Common myeloid progenitor, CD34-positive (primary cell): ENCODE measurements at regions not wholly inside any gene's neighbourhood (a gene's known extent, or its start where the extent isn't known, plus 50 kb on each side); places are given as distances from the start of the nearest gene placed in this dataset.

Experiments used
- CTCF ChIA-PET: fragments of 350-600 bp; sonication (Branson Sonifier 250); formaldehyde crosslinking; loops from one replicate; lab custom pipeline; 2021; ENCODE audit warnings: antibody characterized with exemption; lab: Charles Lee
- POLR2A ChIA-PET: fragments of 350-600 bp; sonication (Branson Sonifier 250); formaldehyde crosslinking; loops from one replicate; lab custom pipeline; 2021; ENCODE audit warnings: antibody characterized with exemption; lab: Charles Lee
- DNase-seq, 3 donors: peaks; one replicate each; pipeline versions ENCODE4 v3.0.0 to v3.0.0-alpha.2; 2013
- H3K27ac ChIP-seq, 2 experiments: 1 replicate in 1 of 2; 2 replicates in 1 of 2; pipeline ENCODE4 v1.7.0; 2013; ENCODE audit warnings: inconsistent platforms in 2 of 2, low read length in 2 of 2, mild to moderate bottlenecking in 2 of 2, low read depth in 1 of 2, moderate library complexity in 1 of 2; ENCODE audit not compliant: severe bottlenecking in 2 of 2, insufficient read depth in 1 of 2, poor library complexity in 1 of 2
- H3K27me3 ChIP-seq, 5 experiments: replicated peaks in 2 of 5; 1 replicate in 3 of 5; 2 replicates in 2 of 5; pipeline versions ENCODE4 v1.6.1 to v1.7.0; 2013; ENCODE audit warnings: low read length in 4 of 5, mild to moderate bottlenecking in 2 of 5, moderate library complexity in 2 of 5, inconsistent platforms in 1 of 5; ENCODE audit not compliant: insufficient read depth in 5 of 5, control insufficient read depth in 4 of 5
- H3K36me3 ChIP-seq, 4 experiments: 1 replicate in 2 of 4; 2 replicates in 2 of 4; pipeline versions ENCODE4 v1.6.1 to v1.7.0; 2013; ENCODE audit warnings: low read length in 3 of 4, control low read depth in 1 of 4, mild to moderate bottlenecking in 1 of 4; ENCODE audit not compliant: control insufficient read depth in 4 of 4, insufficient read depth in 4 of 4
- H3K4me1 ChIP-seq, 4 experiments: 1 replicate in 3 of 4; 2 replicates in 1 of 4; pipeline versions ENCODE4 v1.6.1 to v1.7.1; 2013; ENCODE audit warnings: low read length in 3 of 4, mild to moderate bottlenecking in 3 of 4, control low read depth in 1 of 4, inconsistent platforms in 1 of 4, moderate library complexity in 1 of 4; ENCODE audit not compliant: control insufficient read depth in 4 of 4, insufficient read depth in 4 of 4; ENCODE audit errors: control extremely low read depth in 1 of 4
- H3K4me3 ChIP-seq, 7 experiments: 1 replicate in 4 of 7; 2 replicates in 3 of 7; pipeline versions ENCODE4 v1.5.1 to v1.7.0; 2013; ENCODE audit warnings: mild to moderate bottlenecking in 7 of 7, low read length in 6 of 7, moderate library complexity in 6 of 7, inconsistent platforms in 2 of 7, low read depth in 2 of 7, control low read depth in 1 of 7; ENCODE audit not compliant: insufficient read depth in 4 of 7, control insufficient read depth in 1 of 7; ENCODE audit errors: extremely low read depth in 1 of 7
- H3K9me3 ChIP-seq, 5 experiments: 1 replicate in 4 of 5; 2 replicates in 1 of 5; pipeline versions ENCODE4 v1.6.1 to v1.7.1; 2013; ENCODE audit warnings: low read length in 4 of 5, mild to moderate bottlenecking in 2 of 5, inconsistent platforms in 1 of 5, low read depth in 1 of 5, moderate library complexity in 1 of 5; ENCODE audit not compliant: control insufficient read depth in 4 of 5, insufficient read depth in 2 of 5; ENCODE audit errors: control extremely low read depth in 1 of 5
- WGBS: methylation state at CpG from one replicate; pipeline ENCODE4 v1.1.5; 2013; ENCODE audit not compliant: insufficient coverage; 5-methylcytosine and 5-hydroxymethylcytosine counted together

GRCh38 chr10:4434105-4434504 is 391.9 kb upstream of the AKR1E2 start:
- no peaks in the 10 kb centered on the region for H3K9me3 ChIP-seq
- H3K27ac ChIP-seq, result no peak overlapping the region
- H3K4me1 ChIP-seq, result peaks cover 0 to 2% (median 0%) of the 10 kb centered on the region in 4 experiments
- no peaks in the 10 kb centered on the region for H3K27me3 ChIP-seq
- ChIA-PET POLR2A (no interaction called here), CTCF (interaction anchor here (0.6 kb wide), 1 partner anchor 560 kb away, joined by 3 read pairs; no protein-coding TSS in a partner anchor)
- H3K36me3 ChIP-seq, result no peaks in the 10 kb centered on the region
- H3K4me3 ChIP-seq, result no peak overlapping the region
- DNase-seq, result no peak
- 97% methylated on average over 3 of the region's 3 CpGs for WGBS

DNA sequence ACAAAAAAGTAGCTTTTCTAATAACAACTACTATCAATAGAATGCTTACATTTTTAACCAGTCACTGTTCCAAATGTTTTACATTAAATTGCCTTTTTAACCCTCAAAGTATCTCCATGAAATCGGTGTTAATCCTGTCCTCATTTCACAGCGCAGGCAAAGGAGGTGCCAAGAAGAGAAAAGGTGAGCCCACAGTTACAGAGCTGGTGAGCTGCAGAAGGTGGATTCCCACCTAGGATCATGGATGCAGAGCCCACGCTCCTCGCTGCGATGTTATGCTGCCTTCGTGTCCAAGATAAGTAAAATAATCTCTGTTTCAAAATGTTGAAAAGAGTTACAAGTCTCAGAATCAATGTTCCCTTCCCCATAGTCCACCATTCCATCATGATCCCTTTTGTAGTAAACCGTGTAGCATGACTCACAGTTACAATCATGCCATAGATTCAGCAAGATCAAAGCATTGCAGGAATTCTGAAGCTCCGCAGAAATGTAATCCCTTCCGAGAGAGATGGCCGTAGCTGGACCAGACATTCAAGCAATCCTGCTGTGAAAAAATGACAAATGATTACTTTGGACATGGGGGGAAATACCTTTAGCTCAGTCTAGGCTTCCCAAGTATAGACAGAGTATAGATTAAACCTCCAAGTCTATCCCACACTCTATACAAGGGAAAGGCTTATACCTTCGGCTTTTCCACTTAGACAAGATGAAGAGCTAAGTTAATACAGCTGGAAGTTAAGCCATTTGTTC is 394.7 kb upstream of the AKR1E2 start:
- 97% methylated on average over 9 of the region's 11 CpGs for WGBS
- Histone ChIP-seq H3K4me3 (no peak overlapping the region), H3K4me1 (no peaks in the 10 kb centered on the region), H3K9me3 (peaks cover 0 to 2% (median 0%) of the 10 kb centered on the region in 5 experiments), H3K36me3 (no peaks in the 10 kb centered on the region), H3K27me3 (no peaks in the 10 kb centered on the region), H3K27ac (no peak overlapping the region)
- ChIA-PET CTCF (no interaction called here), POLR2A (no interaction called here)
- DNase-seq, result no peak

- ChIA-PET CTCF (no interaction called here), POLR2A (no interaction called here)
- peaks cover 0 to 4% (median 2%) of the 10 kb centered on the region in 5 experiments for H3K9me3 ChIP-seq
- H3K27me3 ChIP-seq, result no peaks in the 10 kb centered on the region
- no peak overlapping the region for H3K4me3 ChIP-seq
- no peak for DNase-seq
- H3K36me3 ChIP-seq, result no peaks in the 10 kb centered on the region
- peaks cover 0 to 2% (median 0%) of the 10 kb centered on the region in 4 experiments for H3K4me1 ChIP-seq
- WGBS, result 100% methylated on average over 3 of the region's 9 CpGs
- no peak overlapping the region for H3K27ac ChIP-seq
Measured at GRCh38 chr10:4429571-4429970, 396.4 kb upstream of the AKR1E2 start.

- Histone ChIP-seq H3K27ac (no peak overlapping the region), H3K4me1 (peaks cover 0 to 2% (median 0%) of the 10 kb centered on the region in 4 experiments), H3K27me3 (no peaks in the 10 kb centered on the region), H3K36me3 (no peaks in the 10 kb centered on the region), H3K4me3 (no peak overlapping the region), H3K9me3 (peaks cover 0 to 4% (median 2%) of the 10 kb centered on the region in 5 experiments)
- no CpG with 5 or more reads among the region's 1 CpG for WGBS
- no peak for DNase-seq
- ChIA-PET CTCF (no interaction called here), POLR2A (no interaction called here)
Measured at GRCh38 chr10:4427532-4427931, 398.5 kb upstream of the AKR1E2 start.

- CTCF ChIA-PET, result no interaction called here
- WGBS, result no CpG with 5 or more reads among the region's 1 CpG
Measured at GRCh38 chr10:4426866-4427265, 399.1 kb upstream of the AKR1E2 start.

DNA sequence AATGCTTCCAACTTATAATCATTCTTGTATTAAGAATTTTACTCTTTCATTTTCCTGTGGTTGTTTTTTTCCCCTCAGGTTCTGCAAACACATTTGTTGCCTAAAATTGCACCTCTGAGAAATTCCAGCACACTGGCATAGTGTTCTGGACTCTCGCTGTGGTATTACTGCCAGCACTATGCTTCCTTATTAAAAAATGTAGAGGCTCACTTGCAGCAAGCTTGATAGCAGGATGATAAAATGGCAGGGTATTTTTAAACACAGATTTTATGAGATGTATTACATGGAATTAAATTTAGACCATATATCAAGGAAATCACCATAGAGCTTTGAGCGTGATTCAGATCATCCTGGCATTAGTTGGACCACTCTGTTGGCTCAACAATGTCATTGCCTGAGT is 416.7 kb upstream of the AKR1E2 start:
- 100% methylated on average over 1 of the region's 2 CpGs for WGBS
- H3K4me3 ChIP-seq, result no peak overlapping the region
- CTCF ChIA-PET, result no interaction called here
- no peak overlapping the region for H3K27ac ChIP-seq
- no peaks in the 10 kb centered on the region for H3K27me3 ChIP-seq
- peaks cover 0 to 7% (median 0%) of the 10 kb centered on the region in 4 experiments for H3K4me1 ChIP-seq
- H3K36me3 ChIP-seq, result no peaks in the 10 kb centered on the region
- H3K9me3 ChIP-seq, result no peaks in the 10 kb centered on the region
- POLR2A ChIA-PET, result no interaction called here
- no peak for DNase-seq

More at GRCh38 chr10:4426866-4427265, 399.1 kb upstream of the AKR1E2 start:
- DNase-seq, result no peak
- H3K4me1 ChIP-seq, result peaks cover 0 to 2% (median 0%) of the 10 kb centered on the region in 4 experiments
- no peak overlapping the region for H3K4me3 ChIP-seq
- H3K9me3 ChIP-seq, result peaks cover 0 to 4% (median 2%) of the 10 kb centered on the region in 5 experiments
- H3K36me3 ChIP-seq, result no peaks in the 10 kb centered on the region
- H3K27me3 ChIP-seq, result no peaks in the 10 kb centered on the region
- POLR2A ChIA-PET, result no interaction called here
- no peak overlapping the region for H3K27ac ChIP-seq

GRCh38 chr10:4407783-4408182 is 418.2 kb upstream of the AKR1E2 start:
- Histone ChIP-seq H3K4me1 (peaks cover 0 to 7% (median 0%) of the 10 kb centered on the region in 4 experiments), H3K27me3 (no peaks in the 10 kb centered on the region), H3K4me3 (no peak overlapping the region), H3K27ac (no peak overlapping the region), H3K36me3 (no peaks in the 10 kb centered on the region), H3K9me3 (no peaks in the 10 kb centered on the region)
- ChIA-PET CTCF (no interaction called here), POLR2A (interaction anchor here (1.0 kb wide), 1 partner anchor 223 kb away, joined by 3 read pairs; no protein-coding TSS in a partner anchor)
- DNase-seq, result peak; percentile 33 to 78 (median 67)
- no CpG with 5 or more reads among the region's 1 CpG for WGBS
